ENCODE measurements at regions not wholly inside any gene's neighbourhood (a gene's known extent, or its start where the extent isn't known, plus 50 kb on each side); places are given as distances from the start of the nearest gene placed in this dataset.

- TF ChIP-seq, protein P1, sequence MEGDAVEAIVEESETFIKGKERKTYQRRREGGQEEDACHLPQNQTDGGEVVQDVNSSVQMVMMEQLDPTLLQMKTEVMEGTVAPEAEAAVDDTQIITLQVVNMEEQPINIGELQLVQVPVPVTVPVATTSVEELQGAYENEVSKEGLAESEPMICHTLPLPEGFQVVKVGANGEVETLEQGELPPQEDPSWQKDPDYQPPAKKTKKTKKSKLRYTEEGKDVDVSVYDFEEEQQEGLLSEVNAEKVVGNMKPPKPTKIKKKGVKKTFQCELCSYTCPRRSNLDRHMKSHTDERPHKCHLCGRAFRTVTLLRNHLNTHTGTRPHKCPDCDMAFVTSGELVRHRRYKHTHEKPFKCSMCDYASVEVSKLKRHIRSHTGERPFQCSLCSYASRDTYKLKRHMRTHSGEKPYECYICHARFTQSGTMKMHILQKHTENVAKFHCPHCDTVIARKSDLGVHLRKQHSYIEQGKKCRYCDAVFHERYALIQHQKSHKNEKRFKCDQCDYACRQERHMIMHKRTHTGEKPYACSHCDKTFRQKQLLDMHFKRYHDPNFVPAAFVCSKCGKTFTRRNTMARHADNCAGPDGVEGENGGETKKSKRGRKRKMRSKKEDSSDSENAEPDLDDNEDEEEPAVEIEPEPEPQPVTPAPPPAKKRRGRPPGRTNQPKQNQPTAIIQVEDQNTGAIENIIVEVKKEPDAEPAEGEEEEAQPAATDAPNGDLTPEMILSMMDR (IDR thresholded peaks at IDR 0.05; ENCODE audit: borderline replicate concordance, control extremely low read depth, extremely low read depth, insufficient read depth, missing control alignments), result no peak
- in situ Hi-C loops (cut with MboI; ENCODE audit: low sequenced_read_pairs, unreplicated experiment), result no loop called here
- no peak for DNase-seq (ENCODE audit: low spot score)
Observed at GRCh38 chr7:40986351-40986873, 716.5 kb downstream of the INHBA start.

DNA sequence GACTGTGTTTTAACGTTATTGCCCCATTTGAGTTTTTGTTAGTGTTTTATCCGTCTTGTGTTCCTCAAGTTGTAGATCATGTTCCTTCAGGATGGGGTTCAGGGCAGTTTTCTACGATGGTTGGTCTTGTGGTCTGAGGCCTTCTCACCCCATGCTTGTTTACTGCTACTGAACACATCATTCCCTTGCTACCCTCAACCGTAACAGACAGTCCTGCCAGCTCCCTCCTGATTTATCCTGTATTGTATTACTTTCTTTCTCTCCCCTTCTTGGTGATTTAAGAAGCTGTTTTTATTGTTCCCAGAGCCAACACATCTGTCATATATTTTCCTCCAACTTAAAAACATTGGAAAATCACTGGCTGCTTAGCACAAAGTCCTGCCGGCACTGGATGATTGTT lies 719.8 kb downstream of the INHBA start:
- in situ Hi-C loops (cut with MboI; ENCODE audit: low sequenced_read_pairs, unreplicated experiment), result no loop called here
- no peak for DNase-seq (ENCODE audit: low spot score)
- TF ChIP-seq, protein P1 (IDR thresholded peaks at IDR 0.05; ENCODE audit: borderline replicate concordance, control extremely low read depth, extremely low read depth, insufficient read depth, missing control alignments), result no peak

GRCh38 chr7:40979296-40979695 lies 723.6 kb downstream of the INHBA start:
- TF ChIP-seq, protein P1 (IDR thresholded peaks at IDR 0.05; ENCODE audit: borderline replicate concordance, control extremely low read depth, extremely low read depth, insufficient read depth, missing control alignments), result no peak
- in situ Hi-C loops (cut with MboI; ENCODE audit: low sequenced_read_pairs, unreplicated experiment), result no loop called here

DNA sequence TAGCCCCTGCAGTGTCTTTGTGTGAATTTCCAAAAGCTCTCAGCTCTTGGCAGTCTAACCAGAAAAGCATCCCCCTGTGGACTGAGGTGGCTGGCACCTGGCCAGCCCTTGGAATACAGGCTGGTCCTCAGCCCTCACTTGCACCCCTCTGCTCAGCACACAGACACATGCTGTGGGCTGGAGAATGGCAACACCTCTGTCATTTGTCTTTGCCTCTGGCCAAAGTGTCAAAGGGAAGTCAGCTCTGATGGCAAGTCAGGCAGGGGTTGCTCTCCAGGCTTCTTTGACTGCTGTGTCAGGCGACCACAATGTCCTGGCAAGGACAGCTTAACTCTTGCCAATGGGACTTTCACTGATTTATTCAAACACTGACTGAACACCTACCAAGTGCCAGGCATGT lies 724.8 kb downstream of the INHBA start:
- TF ChIP-seq, protein P1 (IDR thresholded peaks at IDR 0.05; ENCODE audit: borderline replicate concordance, control extremely low read depth, extremely low read depth, insufficient read depth, missing control alignments), result no peak
- in situ Hi-C loops (cut with MboI; ENCODE audit: low sequenced_read_pairs, unreplicated experiment), result no loop called here
- no peak for DNase-seq (ENCODE audit: low spot score)

More at GRCh38 chr7:40979296-40979695, 723.6 kb downstream of the INHBA start:
- no peak for DNase-seq (ENCODE audit: low spot score)

DNA sequence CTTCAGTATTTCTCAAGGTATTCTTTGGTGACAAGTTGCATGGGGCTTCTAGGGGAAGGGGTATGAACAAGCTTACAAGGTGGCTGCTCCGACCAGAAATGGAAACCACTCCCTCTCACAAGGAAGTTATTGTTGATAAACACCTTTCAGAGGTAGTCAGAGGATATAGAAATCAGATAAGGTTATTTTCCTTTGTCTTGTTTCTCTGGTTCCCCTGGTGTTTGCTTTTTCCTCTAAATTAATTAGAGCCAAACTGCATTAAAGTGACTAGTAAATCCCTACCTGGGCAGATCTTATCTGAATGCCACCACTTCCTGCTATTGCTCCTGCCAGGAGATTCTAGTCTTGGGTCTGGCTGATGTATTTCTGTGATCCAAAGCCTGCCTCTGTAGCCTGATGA lies 725.4 kb downstream of the INHBA start:
- TF ChIP-seq, protein P1 (IDR thresholded peaks at IDR 0.05; ENCODE audit: borderline replicate concordance, control extremely low read depth, extremely low read depth, insufficient read depth, missing control alignments), result no peak
- no peak for DNase-seq (ENCODE audit: low spot score)
- in situ Hi-C loops (cut with MboI; ENCODE audit: low sequenced_read_pairs, unreplicated experiment), result no loop called here

DNA sequence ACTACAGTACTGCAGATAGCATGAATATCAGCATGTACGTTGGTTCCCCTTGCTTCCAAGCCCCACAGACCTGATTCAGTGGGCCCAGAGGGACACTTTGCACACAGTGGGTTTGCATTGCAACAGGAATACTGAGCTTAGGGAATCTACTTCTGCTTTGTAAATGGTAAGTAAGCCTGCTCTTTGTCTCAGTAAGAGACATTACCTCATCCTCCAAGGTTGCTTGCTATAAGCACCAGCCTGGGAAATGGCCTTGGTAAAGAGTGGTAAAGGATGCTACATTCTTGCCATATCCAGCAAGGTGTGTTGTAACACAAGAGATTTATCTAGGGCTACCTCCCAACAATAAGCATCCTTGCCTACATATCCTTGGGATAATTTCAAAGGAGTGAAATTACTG lies 730.5 kb downstream of the INHBA start:
- in situ Hi-C loops (cut with MboI; ENCODE audit: low sequenced_read_pairs, unreplicated experiment), result no loop called here
- no peak for DNase-seq (ENCODE audit: low spot score)
- TF ChIP-seq, protein P1 (IDR thresholded peaks at IDR 0.05; ENCODE audit: borderline replicate concordance, control extremely low read depth, extremely low read depth, insufficient read depth, missing control alignments), result no peak

Data from GM13976 (cell line).